ENCODE measurements at regions not wholly inside any gene's neighbourhood (a gene's known extent, or its start where the extent isn't known, plus 50 kb on each side); places are given as distances from the start of the nearest gene placed in this dataset.

DNA sequence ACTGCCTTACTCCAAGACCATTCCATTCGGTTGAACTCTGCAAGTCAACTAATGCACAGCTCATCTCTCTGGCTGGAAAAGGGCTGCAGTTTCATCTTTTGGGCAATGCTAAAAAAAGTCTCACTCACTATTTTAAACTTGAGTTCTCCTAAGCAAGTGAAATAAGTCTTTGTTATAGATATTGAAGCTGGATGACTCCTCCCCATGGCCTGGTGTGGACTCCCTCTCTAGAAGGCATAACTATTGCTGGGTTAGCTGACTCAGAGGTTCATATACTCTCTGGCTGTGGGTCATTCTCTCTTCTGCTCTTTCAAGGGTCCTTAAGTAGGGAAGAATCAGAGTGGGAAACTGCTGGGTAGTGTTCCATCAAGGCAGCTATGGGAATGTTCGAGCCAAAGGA lies 88.0 kb downstream of the XCL2 start:
- Histone ChIP-seq H3K4me3 (no peak overlapping the region), H3K9me3 (peaks cover 0 to 2% (median 0%) of the 10 kb centered on the region in 4 donors), H3K27ac (no peak overlapping the region), H3K4me1 (no peaks in the 10 kb centered on the region), H3K36me3 (no peaks in the 10 kb centered on the region), H3K27me3 (no peaks in the 10 kb centered on the region)
- TF ChIP-seq, protein P1, sequence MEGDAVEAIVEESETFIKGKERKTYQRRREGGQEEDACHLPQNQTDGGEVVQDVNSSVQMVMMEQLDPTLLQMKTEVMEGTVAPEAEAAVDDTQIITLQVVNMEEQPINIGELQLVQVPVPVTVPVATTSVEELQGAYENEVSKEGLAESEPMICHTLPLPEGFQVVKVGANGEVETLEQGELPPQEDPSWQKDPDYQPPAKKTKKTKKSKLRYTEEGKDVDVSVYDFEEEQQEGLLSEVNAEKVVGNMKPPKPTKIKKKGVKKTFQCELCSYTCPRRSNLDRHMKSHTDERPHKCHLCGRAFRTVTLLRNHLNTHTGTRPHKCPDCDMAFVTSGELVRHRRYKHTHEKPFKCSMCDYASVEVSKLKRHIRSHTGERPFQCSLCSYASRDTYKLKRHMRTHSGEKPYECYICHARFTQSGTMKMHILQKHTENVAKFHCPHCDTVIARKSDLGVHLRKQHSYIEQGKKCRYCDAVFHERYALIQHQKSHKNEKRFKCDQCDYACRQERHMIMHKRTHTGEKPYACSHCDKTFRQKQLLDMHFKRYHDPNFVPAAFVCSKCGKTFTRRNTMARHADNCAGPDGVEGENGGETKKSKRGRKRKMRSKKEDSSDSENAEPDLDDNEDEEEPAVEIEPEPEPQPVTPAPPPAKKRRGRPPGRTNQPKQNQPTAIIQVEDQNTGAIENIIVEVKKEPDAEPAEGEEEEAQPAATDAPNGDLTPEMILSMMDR (IDR thresholded peaks at IDR 0.05): no peak
- TF ChIP-seq POLR2A (IDR thresholded peaks at IDR 0.05): no peak
- no peak for DNase-seq

DNA sequence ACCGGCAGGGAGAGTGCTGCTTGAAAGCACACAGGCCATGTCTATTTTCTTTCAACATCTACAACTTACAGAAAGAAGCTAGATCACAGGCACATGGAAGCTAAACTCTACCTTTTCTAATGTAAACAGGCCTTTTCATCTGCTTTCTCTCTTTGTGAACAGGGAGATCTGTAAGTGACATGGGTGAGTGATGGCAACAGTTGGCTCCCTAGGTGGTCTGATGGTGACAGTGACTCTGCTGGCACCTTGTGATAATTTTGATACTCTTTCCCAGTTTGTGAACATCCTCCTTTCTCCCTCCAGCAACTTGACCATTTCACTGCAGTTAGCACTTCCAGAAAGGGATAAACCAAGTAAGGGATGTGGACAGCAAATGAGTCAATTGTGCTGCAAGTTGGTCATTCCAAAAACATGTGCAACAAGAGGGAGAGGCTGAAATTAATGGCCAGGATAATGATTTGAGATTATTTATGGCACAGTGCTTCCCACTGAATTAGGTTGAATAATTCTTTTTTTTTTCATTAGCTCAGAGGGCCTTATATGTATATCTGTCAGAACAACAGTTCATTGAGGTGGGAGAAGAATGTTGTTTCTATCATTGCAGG lies 89.5 kb downstream of the XCL2 start:
- no peak for TF ChIP-seq POLR2A (IDR thresholded peaks at IDR 0.05)
- DNase-seq: no peak
- peak overlapping the region in 1 of 4 donors; percentile 7 for H3K27ac ChIP-seq

DNA sequence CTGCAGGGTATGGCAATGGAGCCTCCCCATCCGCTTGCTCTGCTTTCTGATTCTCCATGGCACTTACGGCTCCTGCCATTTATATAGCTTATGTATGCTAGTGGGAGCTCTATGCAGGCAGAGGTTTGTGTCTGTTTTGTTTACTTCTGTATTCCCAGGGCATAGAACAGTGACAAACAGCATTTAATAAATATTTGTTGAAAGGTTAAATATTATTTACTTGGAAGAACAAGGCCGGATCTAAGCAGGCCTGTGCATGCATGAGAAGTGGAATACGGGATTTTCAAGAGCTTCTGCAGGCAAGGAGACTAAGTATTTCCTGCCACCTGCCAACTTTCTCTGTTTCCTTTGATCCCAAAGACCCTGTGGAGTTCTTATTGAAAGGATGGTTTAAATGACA lies 90.7 kb downstream of the XCL2 start:
- Histone ChIP-seq H3K36me3 (no peaks in the 10 kb centered on the region), H3K4me3 (no peak overlapping the region), H3K4me1 (no peaks in the 10 kb centered on the region), H3K27ac (no peak overlapping the region), H3K27me3 (no peaks in the 10 kb centered on the region), H3K9me3 (peaks cover 0 to 2% (median 0%) of the 10 kb centered on the region in 4 donors)
- DNase-seq: no peak
- TF ChIP-seq, protein P1 (IDR thresholded peaks at IDR 0.05): no peak
- TF ChIP-seq POLR2A (IDR thresholded peaks at IDR 0.05): no peak

More for the DNA sequence above, 89.5 kb downstream of the XCL2 start:
- H3K27me3 ChIP-seq: no peaks in the 10 kb centered on the region
- H3K9me3 ChIP-seq: peaks cover 0 to 2% (median 0%) of the 10 kb centered on the region in 4 donors
- no peaks in the 10 kb centered on the region for H3K4me1 ChIP-seq
- no peak overlapping the region for H3K4me3 ChIP-seq
- H3K36me3 ChIP-seq: no peaks in the 10 kb centered on the region

DNA sequence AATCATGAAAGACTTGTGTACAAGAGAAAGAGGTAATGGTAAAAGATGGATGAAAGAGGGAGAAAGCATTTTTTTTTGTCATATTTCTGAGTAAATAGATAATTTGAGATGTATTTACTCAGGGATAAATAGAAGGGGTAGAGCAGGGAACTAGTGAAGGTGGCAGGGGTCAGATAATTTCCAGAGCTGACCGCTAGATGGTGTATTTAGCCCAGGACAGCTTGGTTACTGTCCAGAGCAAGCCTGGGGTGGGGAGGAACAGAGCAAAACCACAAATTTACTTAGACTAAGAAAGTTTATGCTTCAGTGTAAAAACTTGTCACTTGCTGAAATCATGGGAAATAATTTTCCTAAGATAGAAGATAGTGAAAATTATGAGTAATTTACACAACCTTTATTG lies 91.5 kb downstream of the XCL2 start:
- H3K4me1 ChIP-seq: no peaks in the 10 kb centered on the region
- H3K36me3 ChIP-seq: no peaks in the 10 kb centered on the region
- H3K27me3 ChIP-seq: no peaks in the 10 kb centered on the region
- no peak for DNase-seq
- H3K27ac ChIP-seq: no peak overlapping the region
- H3K4me3 ChIP-seq: no peak overlapping the region
- TF ChIP-seq POLR2A (IDR thresholded peaks at IDR 0.05): no peak
- TF ChIP-seq, protein P1 (IDR thresholded peaks at IDR 0.05): peak in 1 of 6 experiments; percentile 10
- peaks cover 0 to 2% (median 0%) of the 10 kb centered on the region in 4 donors for H3K9me3 ChIP-seq

DNA sequence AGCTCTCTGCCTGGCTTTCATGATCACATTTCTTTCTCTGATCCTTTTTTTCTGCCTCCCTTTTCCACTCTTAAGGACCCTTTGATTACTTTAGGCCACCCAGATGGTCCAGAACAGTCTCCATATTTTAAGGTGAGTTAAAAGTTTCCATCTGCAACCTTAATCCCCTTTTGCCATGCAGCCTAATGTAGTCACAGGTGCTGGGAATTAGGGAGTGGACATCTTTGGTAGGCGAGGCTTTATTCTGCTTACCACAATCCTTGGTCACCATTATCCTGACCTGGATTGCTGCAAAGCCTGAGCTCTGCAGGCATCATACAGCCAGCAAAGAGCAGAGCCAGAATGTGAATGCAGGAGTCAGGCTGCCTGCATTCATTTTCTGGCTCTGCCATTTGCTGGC lies 95.9 kb downstream of the XCL2 start:
- no peak for DNase-seq
- no peaks in the 10 kb centered on the region for H3K27me3 ChIP-seq
- no peak overlapping the region for H3K27ac ChIP-seq
- H3K4me1 ChIP-seq: no peaks in the 10 kb centered on the region
- peaks cover 0 to 2% (median 0%) of the 10 kb centered on the region in 4 donors for H3K9me3 ChIP-seq
- TF ChIP-seq POLR2A (IDR thresholded peaks at IDR 0.05): no peak
- TF ChIP-seq, protein P1 (IDR thresholded peaks at IDR 0.05): no peak
- H3K4me3 ChIP-seq: no peak overlapping the region
- H3K36me3 ChIP-seq: no peaks in the 10 kb centered on the region

DNA sequence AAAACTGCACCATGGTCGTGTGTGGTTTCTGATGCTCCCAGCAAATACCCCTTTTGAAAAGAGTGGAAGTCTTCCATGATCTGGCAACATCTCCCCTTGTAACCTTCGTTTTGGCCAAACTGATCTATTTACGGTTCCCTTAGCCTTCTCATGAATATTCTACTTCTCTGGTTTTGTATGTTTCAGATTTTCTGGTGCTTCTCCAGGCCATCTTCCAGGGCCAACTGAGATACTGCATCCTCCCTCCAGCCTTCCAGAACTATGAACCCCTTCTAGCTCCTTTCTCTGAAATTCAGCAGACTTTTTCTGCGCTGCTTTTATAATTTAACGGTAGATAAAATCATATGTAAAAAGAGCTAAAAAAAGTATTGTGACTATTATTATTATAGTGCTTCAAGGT lies 97.7 kb downstream of the XCL2 start:
- no peaks in the 10 kb centered on the region for H3K4me1 ChIP-seq
- DNase-seq: no peak
- H3K4me3 ChIP-seq: no peak overlapping the region
- TF ChIP-seq POLR2A (IDR thresholded peaks at IDR 0.05): no peak
- TF ChIP-seq, protein P1 (IDR thresholded peaks at IDR 0.05): no peak
- no peaks in the 10 kb centered on the region for H3K27me3 ChIP-seq
- no peaks in the 10 kb centered on the region for H3K36me3 ChIP-seq
- no peak overlapping the region for H3K27ac ChIP-seq
- H3K9me3 ChIP-seq: no peaks in the 10 kb centered on the region

Measured in Peyer's patch (tissue), 4 donors.